ENCODE measurements at regions not wholly inside any gene's neighbourhood (a gene's known extent, or its start where the extent isn't known, plus 50 kb on each side); places are given as distances from the start of the nearest gene placed in this dataset.
A peak's percentile ranks its signal among the peaks of the same experiment; 100 is the strongest.

DNA sequence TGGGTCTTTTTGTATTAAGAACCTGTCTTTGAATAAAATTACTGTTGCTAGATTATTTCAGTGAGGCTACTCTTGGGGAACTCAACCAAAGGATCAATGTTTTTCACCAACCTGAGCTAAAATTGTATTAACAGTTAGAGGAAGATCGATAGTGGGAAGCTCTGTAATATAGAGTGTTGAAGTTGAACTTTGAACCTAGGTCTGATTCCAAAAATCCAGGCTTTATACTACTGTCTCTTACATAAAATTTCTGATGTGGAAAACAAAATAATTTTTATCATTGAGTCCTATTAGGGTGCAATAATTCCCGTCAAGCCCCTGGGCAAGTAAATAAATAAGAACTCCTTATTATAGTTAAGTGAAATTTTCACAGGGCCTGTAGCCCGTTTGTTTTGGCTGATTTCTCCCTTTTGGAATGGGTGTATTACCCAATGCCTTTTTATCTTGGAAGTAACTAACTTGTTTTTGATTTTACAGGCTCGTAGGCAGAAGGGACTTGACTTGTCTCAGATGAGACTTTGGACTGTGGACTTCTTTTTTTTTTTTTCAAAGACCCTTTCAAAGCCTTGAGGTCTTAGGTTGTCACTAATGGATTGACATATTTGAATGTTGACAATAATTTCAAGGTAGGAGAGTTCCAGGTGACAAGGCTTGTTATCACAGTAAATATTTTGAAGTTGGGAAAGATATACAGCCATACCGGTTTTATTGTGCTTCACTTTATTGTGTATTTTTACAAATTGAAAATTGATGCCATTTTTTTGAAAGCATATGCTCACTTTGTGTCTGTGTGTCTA, 276.1 kb downstream of the NFKBIZ start:
- Histone ChIP-seq H3K4me1 (ENCODE audit: low read length) (peaks cover 7% of the 10 kb centered on the region), H4K20me1 (ENCODE audit: insufficient read depth, low read length) (no peaks in the 10 kb centered on the region), H3K9ac (ENCODE audit: low read length) (no peak overlapping the region), H3K4me3 (ENCODE audit: low read length) (no peak overlapping the region), H3K36me3 (replicated peaks; ENCODE audit: low read depth, low read length) (no peaks in the 10 kb centered on the region), H3K9me3 (ENCODE audit: insufficient read depth, low read length) (peaks cover 17% of the 10 kb centered on the region; the same call in 1 of the 2 replicates), H2AFZ (ENCODE audit: low read depth, low read length) (no peak overlapping the region), H3K27me3 (ENCODE audit: low read depth, low read length) (no peaks in the 10 kb centered on the region), H3K4me2 (ENCODE audit: low read length) (no peak overlapping the region), H3K27ac (ENCODE audit: low read length) (no peak overlapping the region), H3K79me2 (ENCODE audit: low read length) (no peaks in the 10 kb centered on the region)
- no peak for TF ChIP-seq EZH2phosphoT487 (IDR thresholded peaks at IDR 0.05; ENCODE audit: low read depth)
- TF ChIP-seq, protein P1, sequence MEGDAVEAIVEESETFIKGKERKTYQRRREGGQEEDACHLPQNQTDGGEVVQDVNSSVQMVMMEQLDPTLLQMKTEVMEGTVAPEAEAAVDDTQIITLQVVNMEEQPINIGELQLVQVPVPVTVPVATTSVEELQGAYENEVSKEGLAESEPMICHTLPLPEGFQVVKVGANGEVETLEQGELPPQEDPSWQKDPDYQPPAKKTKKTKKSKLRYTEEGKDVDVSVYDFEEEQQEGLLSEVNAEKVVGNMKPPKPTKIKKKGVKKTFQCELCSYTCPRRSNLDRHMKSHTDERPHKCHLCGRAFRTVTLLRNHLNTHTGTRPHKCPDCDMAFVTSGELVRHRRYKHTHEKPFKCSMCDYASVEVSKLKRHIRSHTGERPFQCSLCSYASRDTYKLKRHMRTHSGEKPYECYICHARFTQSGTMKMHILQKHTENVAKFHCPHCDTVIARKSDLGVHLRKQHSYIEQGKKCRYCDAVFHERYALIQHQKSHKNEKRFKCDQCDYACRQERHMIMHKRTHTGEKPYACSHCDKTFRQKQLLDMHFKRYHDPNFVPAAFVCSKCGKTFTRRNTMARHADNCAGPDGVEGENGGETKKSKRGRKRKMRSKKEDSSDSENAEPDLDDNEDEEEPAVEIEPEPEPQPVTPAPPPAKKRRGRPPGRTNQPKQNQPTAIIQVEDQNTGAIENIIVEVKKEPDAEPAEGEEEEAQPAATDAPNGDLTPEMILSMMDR (IDR thresholded peaks at IDR 0.05; ENCODE audit: low read depth, low read length), result no peak

DNA sequence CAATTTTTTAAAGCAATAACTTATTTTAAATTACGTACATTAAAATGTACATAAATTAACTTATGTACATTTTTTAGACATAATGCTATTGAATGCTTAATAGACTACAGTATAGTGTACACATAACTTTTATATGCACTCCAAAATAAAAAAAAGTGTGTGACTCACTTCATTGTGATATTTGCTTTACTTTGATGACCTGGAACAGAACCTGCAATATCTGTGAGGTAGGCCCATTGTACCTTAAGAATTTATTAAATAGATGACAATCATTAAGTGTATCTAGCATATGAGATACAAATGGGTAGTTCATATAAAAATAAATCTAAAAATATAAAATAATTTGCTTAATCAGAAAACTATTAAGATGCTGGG, 276.7 kb downstream of the NFKBIZ start:
- H2AFZ ChIP-seq (ENCODE audit: low read depth, low read length), result no peak overlapping the region
- H4K20me1 ChIP-seq (ENCODE audit: insufficient read depth, low read length), result no peaks in the 10 kb centered on the region
- H3K4me1 ChIP-seq (ENCODE audit: low read length), result peaks cover 8% of the 10 kb centered on the region
- H3K27ac ChIP-seq (ENCODE audit: low read length), result no peak overlapping the region
- H3K4me2 ChIP-seq (ENCODE audit: low read length), result no peak overlapping the region
- H3K36me3 ChIP-seq (replicated peaks; ENCODE audit: low read depth, low read length), result no peaks in the 10 kb centered on the region
- H3K9ac ChIP-seq (ENCODE audit: low read length), result no peak overlapping the region
- no peak overlapping the region for H3K4me3 ChIP-seq (ENCODE audit: low read length)
- TF ChIP-seq EZH2phosphoT487 (IDR thresholded peaks at IDR 0.05; ENCODE audit: low read depth), result no peak
- TF ChIP-seq, protein P1 (IDR thresholded peaks at IDR 0.05; ENCODE audit: low read depth, low read length), result no peak
- no peaks in the 10 kb centered on the region for H3K27me3 ChIP-seq (ENCODE audit: low read depth, low read length)
- H3K79me2 ChIP-seq (ENCODE audit: low read length), result no peaks in the 10 kb centered on the region
- peaks cover 17% of the 10 kb centered on the region; the same call in 1 of the 2 replicates for H3K9me3 ChIP-seq (ENCODE audit: insufficient read depth, low read length)

DNA sequence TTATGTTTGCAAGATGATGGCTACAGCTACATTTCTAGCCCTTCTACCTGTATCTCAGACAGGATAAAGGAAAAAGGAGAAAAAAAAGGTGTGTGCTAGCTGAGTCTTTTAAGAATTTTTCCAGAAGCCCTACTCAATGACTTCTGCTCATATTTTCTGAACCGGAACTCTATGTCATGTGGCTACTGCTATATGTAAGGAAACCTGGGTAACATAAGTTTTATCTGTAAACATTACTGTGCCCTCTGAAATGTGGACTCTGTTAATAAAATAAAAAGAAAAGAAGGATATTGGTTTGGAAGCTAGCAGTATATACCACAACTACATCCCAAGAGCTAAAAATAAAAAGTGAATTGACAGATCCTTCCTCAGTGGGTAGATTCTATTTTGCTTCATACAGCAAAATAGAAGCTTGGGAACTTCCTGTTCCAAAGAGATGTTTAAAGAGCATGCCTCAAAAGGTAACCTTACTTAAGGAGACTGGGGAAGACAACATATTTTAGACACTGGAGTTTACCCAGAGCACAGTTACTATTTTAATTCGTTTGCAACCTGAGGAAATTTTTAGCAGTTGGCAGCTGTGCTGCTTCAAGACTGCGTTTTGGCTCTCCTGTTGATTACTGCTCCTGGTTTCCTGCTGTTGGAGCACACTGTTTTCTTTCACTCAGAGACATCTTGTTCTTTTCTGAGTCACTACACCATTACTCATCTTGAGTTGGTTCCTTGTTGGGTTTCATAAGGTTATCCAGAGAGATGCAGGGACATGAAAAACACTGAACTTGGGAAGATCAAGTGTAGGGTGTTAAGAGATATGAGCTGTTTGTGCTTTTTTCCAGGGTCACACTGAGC, 280.7 kb downstream of the NFKBIZ start:
- Histone ChIP-seq H3K36me3 (replicated peaks; ENCODE audit: low read depth, low read length) (no peaks in the 10 kb centered on the region), H3K79me2 (ENCODE audit: low read length) (no peaks in the 10 kb centered on the region), H3K4me2 (ENCODE audit: low read length) (no peak overlapping the region), H3K27me3 (ENCODE audit: low read depth, low read length) (no peaks in the 10 kb centered on the region), H3K4me1 (ENCODE audit: low read length) (peaks cover 8% of the 10 kb centered on the region), H3K9ac (ENCODE audit: low read length) (no peak overlapping the region), H4K20me1 (ENCODE audit: insufficient read depth, low read length) (no peaks in the 10 kb centered on the region), H3K27ac (ENCODE audit: low read length) (no peak overlapping the region), H2AFZ (ENCODE audit: low read depth, low read length) (peak overlapping the region; percentile 27; the same call in 1 of the 2 replicates), H3K4me3 (ENCODE audit: low read length) (no peak overlapping the region), H3K9me3 (ENCODE audit: insufficient read depth, low read length) (no peaks in the 10 kb centered on the region)
- TF ChIP-seq EZH2phosphoT487 (IDR thresholded peaks at IDR 0.05; ENCODE audit: low read depth), result no peak
- TF ChIP-seq, protein P1 (IDR thresholded peaks at IDR 0.05; ENCODE audit: low read depth, low read length), result no peak

DNA sequence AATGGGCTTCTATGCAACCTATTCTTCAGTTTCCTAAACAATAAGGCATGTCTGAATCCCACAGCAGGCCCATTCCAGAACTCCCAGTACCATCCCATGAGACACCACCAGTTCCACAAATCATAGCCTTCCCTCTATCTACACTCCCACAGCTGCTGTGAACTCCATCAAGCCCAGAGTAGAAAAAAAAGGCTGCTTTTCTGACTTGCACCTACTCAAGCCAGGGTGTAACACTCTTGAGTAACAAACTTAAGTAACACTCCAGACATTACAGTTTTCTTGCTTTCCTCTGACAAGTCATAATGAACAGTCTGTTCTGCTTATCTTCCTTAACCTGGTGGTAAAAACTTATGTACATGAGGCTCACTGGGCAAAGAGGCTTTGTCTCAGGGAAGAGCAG, 283.1 kb downstream of the NFKBIZ start:
- Histone ChIP-seq H4K20me1 (ENCODE audit: insufficient read depth, low read length) (no peaks in the 10 kb centered on the region), H3K4me3 (ENCODE audit: low read length) (no peak overlapping the region), H2AFZ (ENCODE audit: low read depth, low read length) (no peak overlapping the region), H3K4me1 (ENCODE audit: low read length) (peaks cover 8% of the 10 kb centered on the region), H3K9ac (ENCODE audit: low read length) (no peak overlapping the region), H3K36me3 (replicated peaks; ENCODE audit: low read depth, low read length) (no peaks in the 10 kb centered on the region), H3K27me3 (ENCODE audit: low read depth, low read length) (no peaks in the 10 kb centered on the region), H3K27ac (ENCODE audit: low read length) (no peak overlapping the region), H3K4me2 (ENCODE audit: low read length) (no peak overlapping the region), H3K9me3 (ENCODE audit: insufficient read depth, low read length) (no peaks in the 10 kb centered on the region), H3K79me2 (ENCODE audit: low read length) (no peaks in the 10 kb centered on the region)
- TF ChIP-seq, protein P1 (IDR thresholded peaks at IDR 0.05; ENCODE audit: low read depth, low read length), result no peak
